HG02623 (cell line): ENCODE measurements at regions not wholly inside any gene's neighbourhood (a gene's known extent, or its start where the extent isn't known, plus 50 kb on each side); places are given as distances from the start of the nearest gene placed in this dataset.
"Not testable (repeated sequence)": the region's sequence is repeated elsewhere in the genome, so short reads cannot be mapped to it uniquely, and the experiment has no call there.

Experiments used
- ATAC-seq: cut with Tn5 transposase; IDR thresholded peaks from one replicate; pipeline ENCODE4 v1.9.1; 2021; ENCODE audit warnings: moderate library complexity; ENCODE audit not compliant: unreplicated experiment

DNA sequence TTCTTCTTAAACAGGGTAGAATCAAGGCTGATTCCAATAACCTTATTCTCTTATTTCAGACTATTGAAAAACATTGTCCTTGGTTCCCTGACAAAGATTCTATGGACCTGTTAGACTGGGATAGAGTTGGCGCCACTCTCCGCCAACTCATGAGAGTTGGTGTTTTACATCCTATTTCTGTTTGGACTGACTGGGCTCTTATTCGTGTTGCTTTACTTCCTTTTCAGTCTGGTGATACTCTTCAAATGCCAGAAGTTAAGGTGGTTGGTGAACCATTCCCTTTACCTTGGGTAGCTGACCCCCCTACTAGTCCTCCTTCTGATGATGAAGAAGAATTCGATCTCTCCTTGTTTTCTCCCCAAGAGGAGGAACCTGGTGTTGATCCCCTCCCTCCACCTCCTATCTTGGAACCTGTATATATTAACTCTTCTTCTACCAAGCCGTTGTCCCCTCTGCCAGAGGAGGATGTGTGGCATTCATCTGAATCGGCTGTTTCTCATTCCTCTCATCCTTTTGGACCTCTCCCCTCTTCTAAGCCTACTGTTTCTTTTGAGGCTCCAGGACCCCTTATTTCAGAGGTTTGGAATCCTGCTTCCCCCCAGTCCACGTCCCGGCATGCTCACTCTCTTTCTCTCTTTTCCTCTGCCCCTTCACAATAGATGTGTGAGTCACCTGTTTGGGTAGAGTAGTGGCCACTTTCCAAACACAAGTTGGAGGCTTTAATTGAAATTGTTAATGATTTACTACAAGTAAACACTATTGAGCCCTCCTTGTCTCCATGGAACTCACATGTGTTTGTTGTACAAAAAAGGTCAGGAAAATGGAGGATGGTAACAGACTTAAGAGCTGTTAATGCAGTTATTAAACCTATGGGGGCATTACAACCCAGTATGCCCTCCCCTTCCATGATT, 585.7 kb downstream of the NSUN3 start:
- ATAC-seq = not testable (repeated sequence)

GRCh38 chr3:94654096-94654495, 591.2 kb downstream of the NSUN3 start:
- no peak for ATAC-seq

DNA sequence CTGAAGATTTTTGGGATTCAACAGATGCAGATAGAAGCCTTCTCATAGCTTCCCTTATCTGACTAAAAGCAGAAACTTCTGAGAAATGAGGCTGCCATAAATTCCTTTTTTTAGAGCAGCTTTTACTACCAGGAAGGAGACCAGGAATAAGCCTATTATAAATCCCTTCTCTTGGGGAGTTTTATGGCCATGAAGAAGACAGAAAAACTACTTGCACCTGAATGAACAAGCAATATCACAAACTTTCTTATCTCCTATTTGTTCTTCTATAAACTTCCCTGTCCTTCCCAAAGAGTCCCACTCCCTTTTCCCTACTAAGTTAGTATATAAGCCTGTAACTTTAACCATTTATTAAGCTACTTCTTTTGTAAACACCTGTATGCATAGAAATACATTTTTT, 603.1 kb downstream of the NSUN3 start:
- no peak for ATAC-seq

DNA sequence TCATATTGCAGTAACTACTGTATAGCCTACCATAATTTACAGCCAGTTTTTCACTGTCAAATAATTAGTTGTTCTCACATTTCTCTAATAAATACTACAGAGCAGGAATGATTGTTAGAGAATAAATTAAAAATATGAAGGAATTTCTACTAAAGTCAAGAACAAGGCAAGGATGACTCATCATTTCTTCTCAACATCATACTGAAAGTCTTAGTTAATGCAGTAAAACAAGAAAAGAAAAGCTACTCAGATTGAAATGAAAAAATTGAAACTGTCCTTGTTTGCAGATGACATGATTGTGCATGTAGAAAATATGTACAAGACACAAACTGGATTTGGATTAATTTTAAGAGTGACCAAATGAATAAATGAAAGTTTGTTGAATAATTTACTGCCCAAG, 608.2 kb downstream of the NSUN3 start:
- no peak for ATAC-seq

GRCh38 chr3:94673876-94674275, 611.0 kb downstream of the NSUN3 start:
- no peak for ATAC-seq

DNA sequence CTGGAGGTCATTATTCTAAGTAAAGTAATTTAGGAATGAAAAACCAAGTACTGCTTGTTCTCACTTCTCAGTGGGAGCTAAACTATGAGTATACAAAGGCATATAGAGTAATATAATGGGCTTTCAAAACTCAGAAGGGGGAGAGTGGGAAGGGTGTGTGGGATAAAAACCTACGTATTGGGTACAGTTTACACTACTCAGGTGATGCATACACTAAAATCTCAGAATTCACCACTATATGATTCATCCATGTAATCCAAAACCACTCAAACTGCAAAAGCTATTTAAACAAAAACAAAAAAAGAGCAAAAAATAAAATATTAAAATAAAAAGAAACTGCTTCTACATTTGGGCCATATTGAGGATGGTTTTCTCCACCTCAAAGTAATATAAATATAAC, 623.3 kb downstream of the NSUN3 start:
- no peak for ATAC-seq

DNA sequence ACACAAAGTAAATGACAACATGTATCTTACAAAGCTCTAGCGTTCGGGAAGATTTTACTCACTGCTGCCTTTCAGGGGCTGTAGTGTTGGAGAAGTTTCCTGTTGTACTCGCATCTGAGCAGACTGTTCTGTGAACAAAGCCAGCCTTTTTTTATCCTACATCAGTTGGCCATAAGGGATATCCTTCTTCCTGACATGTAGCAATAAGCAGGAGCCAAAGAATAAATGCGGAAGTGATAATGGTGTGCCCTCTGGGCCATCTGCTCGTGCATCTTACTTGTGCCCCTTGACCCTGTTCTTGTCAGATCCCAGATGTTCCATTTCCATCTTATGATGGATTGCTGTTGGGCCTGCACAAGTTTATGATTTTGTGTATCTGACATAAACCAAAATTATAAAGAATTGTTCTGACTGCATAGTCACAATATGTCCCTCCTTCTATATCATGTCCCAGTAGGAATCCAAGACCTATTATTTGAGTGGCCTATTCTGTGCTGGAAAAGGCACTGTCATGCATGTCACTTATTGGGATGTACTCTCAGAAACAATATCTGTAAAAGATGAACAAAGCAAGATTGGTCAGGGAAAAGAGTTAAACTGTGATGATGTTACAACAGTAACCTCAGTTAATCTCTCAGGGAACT, 631.3 kb downstream of the NSUN3 start:
- no peak for ATAC-seq

DNA sequence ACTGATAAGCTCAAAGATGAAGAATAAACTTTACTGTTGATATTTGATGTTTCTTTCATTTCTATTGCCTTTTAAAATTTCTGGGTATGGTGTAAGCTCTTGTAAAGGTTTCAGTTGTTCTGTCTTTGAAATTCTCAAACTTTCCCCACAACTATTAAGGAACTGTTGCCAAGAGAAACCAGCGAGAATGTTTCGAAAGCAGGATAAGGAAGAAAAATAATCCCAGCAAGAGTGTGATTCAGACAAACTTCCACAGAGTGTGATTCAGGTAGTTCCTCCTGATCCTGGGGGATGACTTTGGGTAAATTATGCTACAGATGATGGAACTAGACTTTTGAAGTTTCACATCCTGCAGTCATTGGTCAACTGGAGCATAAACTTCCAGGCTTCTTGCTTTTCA, 632.0 kb downstream of the NSUN3 start:
- ATAC-seq = no peak

GRCh38 chr3:94704467-94704866, 641.6 kb downstream of the NSUN3 start:
- ATAC-seq = no peak

- ATAC-seq = no peak
Measured at GRCh38 chr3:94709249-94709902, 646.5 kb downstream of the NSUN3 start.

DNA sequence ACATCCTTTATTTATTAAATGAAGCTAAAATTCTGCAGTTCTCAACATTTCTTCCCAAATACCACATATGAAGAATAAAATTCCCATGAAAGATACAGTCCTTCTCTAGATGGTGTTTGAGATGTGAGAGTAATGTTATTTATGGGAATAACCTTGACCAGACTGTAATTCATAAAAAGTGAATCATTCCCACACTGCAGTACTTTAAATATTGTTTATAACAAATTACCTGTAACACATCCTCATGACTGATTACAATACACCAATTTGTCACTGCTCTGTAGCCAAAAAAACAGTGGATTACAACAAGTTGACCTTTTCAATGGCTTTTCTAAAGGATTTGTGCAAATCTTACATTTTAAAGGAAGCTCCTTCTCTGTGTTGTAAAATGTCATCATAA, 651.3 kb downstream of the NSUN3 start:
- no peak for ATAC-seq

GRCh38 chr3:94716326-94717018, 653.6 kb downstream of the NSUN3 start:
- no peak for ATAC-seq

DNA sequence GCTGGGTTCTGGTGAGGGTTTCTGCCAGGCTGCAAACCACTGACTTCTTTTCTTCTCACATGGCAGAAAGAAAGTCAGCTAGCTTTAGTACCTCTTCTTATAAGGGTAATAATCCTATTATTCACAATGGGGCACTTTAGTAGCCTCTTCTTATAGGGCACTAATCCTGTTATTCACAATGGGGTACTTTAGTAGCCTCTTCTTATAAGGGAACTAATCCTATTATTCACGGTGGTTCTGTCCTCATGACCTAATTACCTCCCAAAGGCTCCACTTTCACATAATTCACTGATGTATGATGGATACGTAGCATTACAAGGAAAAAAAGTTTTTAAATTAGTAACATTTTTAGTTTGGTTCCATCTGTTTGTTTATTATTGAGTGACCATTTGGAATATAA, 671.3 kb downstream of the NSUN3 start:
- no peak for ATAC-seq

DNA sequence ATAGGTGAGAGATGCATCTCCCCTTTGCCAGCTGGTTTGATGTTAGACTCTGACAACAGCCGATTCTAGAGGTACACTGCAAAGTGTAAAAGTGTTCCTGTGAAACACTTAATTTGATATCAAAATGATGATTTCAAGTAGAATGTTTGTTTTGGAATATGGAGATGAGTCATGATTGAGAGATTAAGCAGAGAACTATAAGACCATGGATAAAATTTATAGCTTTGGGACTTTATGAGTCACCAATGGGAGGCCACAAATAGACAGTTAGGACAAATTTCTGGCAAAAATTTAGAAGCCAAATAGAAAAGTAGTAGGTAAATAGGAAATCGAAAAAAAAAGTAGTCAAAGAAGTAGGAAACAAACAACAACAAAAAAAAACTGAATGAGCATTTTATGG, 672.5 kb downstream of the NSUN3 start:
- no peak for ATAC-seq

- ATAC-seq = no peak
Measured at GRCh38 chr3:94737116-94737515, 674.3 kb downstream of the NSUN3 start.

DNA sequence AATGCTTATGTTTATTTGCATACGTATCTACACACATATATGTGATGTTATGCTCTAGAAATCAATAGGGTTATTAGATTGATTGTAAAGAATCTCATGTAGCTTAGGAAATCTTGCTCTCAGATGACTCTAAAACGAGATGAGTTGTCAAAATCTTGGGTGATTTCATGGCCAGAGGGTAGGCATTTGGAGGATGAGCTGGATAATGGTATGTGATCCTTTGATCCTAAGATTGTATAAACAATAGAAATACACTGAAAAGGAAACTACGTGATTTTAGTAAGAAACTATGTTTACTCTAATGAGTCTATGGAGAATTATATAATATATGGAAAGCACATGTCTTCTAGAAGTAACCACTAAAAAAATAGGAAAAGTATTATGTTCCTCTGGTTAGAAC, 676.6 kb downstream of the NSUN3 start:
- ATAC-seq = no peak

DNA sequence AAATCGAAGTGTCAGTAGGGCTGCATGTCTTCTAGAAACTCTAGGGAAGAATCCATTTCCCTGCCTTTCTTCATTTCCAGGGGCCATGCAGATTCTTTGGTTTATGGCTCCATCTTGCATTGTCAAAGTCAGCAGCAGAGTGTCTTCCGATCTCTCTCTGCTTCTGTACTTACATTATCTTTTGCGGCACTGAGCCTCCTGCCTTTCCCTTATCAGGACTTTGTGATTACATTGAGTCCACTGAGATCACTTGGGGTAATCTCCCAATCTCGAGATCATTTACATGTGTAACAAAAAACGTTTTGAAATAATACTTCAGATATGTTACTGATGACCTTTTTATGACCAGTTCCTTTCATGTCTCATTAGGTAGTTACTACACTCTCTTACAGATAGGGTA, 695.9 kb downstream of the NSUN3 start:
- no peak for ATAC-seq

- ATAC-seq = no peak
Measured at GRCh38 chr3:94772402-94772801, 709.5 kb downstream of the NSUN3 start.

DNA sequence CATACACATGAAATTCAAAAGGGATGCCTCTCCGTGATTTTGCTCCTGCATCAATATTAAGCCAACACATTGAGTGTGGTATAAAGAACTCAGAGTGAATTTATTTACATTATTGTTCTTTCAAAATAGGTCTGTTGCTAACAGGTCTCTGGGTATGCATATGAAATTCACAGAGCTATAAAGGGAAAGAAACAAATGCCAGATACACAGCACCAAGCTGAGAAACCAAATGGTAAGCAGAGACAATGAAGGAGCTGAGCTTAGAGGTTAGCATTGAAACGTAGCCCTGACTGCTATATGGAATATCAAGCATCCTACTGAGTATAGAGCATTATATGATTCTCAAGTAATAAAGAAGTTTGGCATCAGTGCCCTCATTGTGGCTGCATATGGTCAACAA, 712.9 kb downstream of the NSUN3 start:
- ATAC-seq = no peak

DNA sequence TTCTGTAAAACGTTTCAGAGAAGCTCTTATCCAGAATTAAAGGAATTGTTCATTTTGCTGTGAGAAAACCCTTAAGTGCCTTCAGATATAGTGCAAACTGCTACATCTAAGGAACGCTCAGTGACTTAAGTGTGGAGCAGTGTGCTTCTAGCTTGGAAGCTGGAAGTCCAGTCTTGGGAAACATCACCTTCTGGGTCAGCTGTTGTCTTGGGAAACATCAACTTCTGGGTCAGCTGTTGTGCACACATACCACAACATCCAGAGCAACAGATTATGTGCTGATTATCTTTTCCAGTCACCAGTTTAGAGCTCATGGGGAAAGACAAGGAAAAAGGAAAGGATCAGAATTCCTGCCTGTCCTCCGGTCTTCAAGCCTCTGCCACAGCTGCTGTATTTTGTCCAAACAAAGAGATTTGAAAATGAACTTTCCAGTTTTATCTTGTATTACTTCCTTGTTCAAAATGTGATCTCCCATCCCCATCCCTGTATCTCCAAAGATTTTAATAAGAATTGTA, 713.6 kb downstream of the NSUN3 start:
- ATAC-seq = no peak

GRCh38 chr3:94778289-94778688, 715.4 kb downstream of the NSUN3 start:
- ATAC-seq = no peak
